ENCODE measurements at regions not wholly inside any gene's neighbourhood (a gene's known extent, or its start where the extent isn't known, plus 50 kb on each side); places are given as distances from the start of the nearest gene placed in this dataset.

DNA sequence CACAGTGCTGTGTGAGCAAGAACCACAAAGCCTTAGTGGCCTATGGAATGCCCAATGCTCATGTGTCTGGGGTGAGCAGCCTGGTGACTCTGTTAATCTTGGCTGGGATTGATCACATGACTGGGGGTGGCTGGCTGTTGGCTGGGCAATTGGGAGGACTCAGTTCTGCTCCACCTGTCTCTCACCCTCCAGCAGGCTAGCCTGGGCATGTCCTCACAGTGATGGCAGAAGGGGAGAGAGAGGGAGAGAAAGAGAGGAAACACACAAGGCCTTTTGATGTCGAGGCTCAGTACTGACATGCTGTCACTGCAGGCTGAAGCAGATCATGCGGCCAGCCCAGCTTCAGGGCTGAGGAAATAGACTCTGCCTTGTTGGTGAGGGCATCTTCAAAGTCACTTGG lies 136.8 kb downstream of the TBX5 start:
- no peak for DNase-seq (ENCODE audit: low spot score)
- H3K9me2 ChIP-seq (ENCODE audit: insufficient read depth, low read length) = no peaks in the 10 kb centered on the region
- ChIA-PET POLR2A (no interaction called here), CTCF (ENCODE audit: unreplicated experiment) (no interaction called here)
- no peak overlapping the region for H3K27ac ChIP-seq (ENCODE audit: low read depth, low read length, poor library complexity, severe bottlenecking)
- no peaks in the 10 kb centered on the region for H3K36me3 ChIP-seq (ENCODE audit: insufficient read depth, low read length)
- no peaks in the 10 kb centered on the region for H3K4me1 ChIP-seq (ENCODE audit: insufficient read depth, low read length, poor library complexity, severe bottlenecking)
- TF ChIP-seq, protein P1, sequence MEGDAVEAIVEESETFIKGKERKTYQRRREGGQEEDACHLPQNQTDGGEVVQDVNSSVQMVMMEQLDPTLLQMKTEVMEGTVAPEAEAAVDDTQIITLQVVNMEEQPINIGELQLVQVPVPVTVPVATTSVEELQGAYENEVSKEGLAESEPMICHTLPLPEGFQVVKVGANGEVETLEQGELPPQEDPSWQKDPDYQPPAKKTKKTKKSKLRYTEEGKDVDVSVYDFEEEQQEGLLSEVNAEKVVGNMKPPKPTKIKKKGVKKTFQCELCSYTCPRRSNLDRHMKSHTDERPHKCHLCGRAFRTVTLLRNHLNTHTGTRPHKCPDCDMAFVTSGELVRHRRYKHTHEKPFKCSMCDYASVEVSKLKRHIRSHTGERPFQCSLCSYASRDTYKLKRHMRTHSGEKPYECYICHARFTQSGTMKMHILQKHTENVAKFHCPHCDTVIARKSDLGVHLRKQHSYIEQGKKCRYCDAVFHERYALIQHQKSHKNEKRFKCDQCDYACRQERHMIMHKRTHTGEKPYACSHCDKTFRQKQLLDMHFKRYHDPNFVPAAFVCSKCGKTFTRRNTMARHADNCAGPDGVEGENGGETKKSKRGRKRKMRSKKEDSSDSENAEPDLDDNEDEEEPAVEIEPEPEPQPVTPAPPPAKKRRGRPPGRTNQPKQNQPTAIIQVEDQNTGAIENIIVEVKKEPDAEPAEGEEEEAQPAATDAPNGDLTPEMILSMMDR (conservative IDR thresholded peaks at IDR 0.05; ENCODE audit: low read length) = no peak
- no peak for TF ChIP-seq EZH2phosphoT487 (IDR thresholded peaks at IDR 0.05; ENCODE audit: borderline replicate concordance, low read depth, low read length)
- H3K79me2 ChIP-seq (ENCODE audit: insufficient read depth, low read depth, low read length) = no peaks in the 10 kb centered on the region
- no peaks in the 10 kb centered on the region for H4K20me1 ChIP-seq (ENCODE audit: insufficient read depth, low read length)
- H3K9me3 ChIP-seq (ENCODE audit: low read length) = no peaks in the 10 kb centered on the region
- no peak overlapping the region for H3K4me2 ChIP-seq (ENCODE audit: low read length)
- no TSS peak for BruUV-seq (replicated peaks)
- intact Hi-C loops (cut with micrococcal nuclease; ENCODE audit: unreplicated experiment) = no loop called here
- no peak overlapping the region for H3K4me3 ChIP-seq (ENCODE audit: low read depth, low read length, poor library complexity, severe bottlenecking)
- H2AFZ ChIP-seq (ENCODE audit: low read length) = no peak overlapping the region

DNA sequence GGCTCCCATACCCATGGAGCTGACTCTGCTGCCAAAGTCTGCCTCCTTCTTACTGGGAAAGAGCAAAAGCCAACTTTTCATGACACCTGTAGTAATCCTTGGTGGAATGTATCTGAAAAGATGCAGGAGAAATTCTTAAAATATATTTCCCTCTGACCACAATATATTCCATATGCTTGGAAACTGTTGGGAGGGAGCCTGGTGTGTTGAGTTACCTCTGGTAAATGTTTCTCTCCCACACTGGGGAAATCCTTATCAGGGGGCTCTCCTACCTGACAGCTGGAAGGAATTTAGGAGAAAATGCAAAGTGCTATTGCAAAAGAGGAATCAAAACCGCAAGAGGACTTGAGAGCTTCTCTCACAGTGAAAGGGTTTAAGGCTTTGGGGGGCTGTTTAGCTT lies 139.4 kb downstream of the TBX5 start:
- Histone ChIP-seq H3K9me3 (ENCODE audit: low read length) (no peaks in the 10 kb centered on the region), H3K4me2 (ENCODE audit: low read length) (no peak overlapping the region), H2AFZ (ENCODE audit: low read length) (no peak overlapping the region), H3K79me2 (ENCODE audit: insufficient read depth, low read depth, low read length) (no peaks in the 10 kb centered on the region), H3K4me3 (ENCODE audit: low read depth, low read length, poor library complexity, severe bottlenecking) (no peak overlapping the region), H3K9me2 (ENCODE audit: insufficient read depth, low read length) (no peaks in the 10 kb centered on the region), H3K36me3 (ENCODE audit: insufficient read depth, low read length) (no peaks in the 10 kb centered on the region), H3K4me1 (ENCODE audit: insufficient read depth, low read length, poor library complexity, severe bottlenecking) (no peaks in the 10 kb centered on the region), H3K27ac (ENCODE audit: low read depth, low read length, poor library complexity, severe bottlenecking) (no peak overlapping the region), H4K20me1 (ENCODE audit: insufficient read depth, low read length) (no peaks in the 10 kb centered on the region)
- ChIA-PET CTCF (ENCODE audit: unreplicated experiment) (no interaction called here), POLR2A (no interaction called here)
- BruUV-seq (replicated peaks) = no TSS peak
- TF ChIP-seq EZH2phosphoT487 (IDR thresholded peaks at IDR 0.05; ENCODE audit: borderline replicate concordance, low read depth, low read length) = no peak
- TF ChIP-seq, protein P1 (conservative IDR thresholded peaks at IDR 0.05; ENCODE audit: low read length) = no peak
- intact Hi-C loops (cut with micrococcal nuclease; ENCODE audit: unreplicated experiment) = no loop called here
- no peak for DNase-seq (ENCODE audit: low spot score)

DNA sequence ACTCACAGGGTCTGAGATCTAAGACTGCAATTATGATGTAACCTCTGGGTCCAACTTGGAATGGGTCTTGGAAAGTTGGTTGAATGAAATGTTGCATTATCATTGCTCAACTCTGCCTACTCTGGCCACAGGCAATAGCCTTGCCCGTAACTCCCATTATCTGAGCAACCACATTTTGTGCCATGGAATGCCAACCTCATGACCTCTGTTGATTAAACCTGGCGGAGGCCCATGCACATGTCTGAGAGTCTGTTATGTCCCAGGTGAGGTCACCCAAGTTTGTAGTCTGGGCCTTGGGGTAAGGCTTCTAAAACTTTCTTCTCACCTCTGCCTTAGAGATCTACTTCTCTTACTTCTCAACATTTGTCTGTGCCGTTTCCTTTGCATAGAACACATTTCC lies 140.9 kb downstream of the TBX5 start:
- POLR2A ChIA-PET = no interaction called here
- H3K9me2 ChIP-seq (ENCODE audit: insufficient read depth, low read length) = no peaks in the 10 kb centered on the region
- H3K4me3 ChIP-seq (ENCODE audit: low read depth, low read length, poor library complexity, severe bottlenecking) = no peak overlapping the region
- DNase-seq (ENCODE audit: low spot score) = no peak
- no peaks in the 10 kb centered on the region for H3K79me2 ChIP-seq (ENCODE audit: insufficient read depth, low read depth, low read length)
- CTCF ChIA-PET (ENCODE audit: unreplicated experiment) = no interaction called here
- no peak overlapping the region for H3K4me2 ChIP-seq (ENCODE audit: low read length)
- no peak for TF ChIP-seq EZH2phosphoT487 (IDR thresholded peaks at IDR 0.05; ENCODE audit: borderline replicate concordance, low read depth, low read length)
- TF ChIP-seq, protein P1 (conservative IDR thresholded peaks at IDR 0.05; ENCODE audit: low read length) = no peak
- no peaks in the 10 kb centered on the region for H3K4me1 ChIP-seq (ENCODE audit: insufficient read depth, low read length, poor library complexity, severe bottlenecking)
- no peaks in the 10 kb centered on the region for H3K36me3 ChIP-seq (ENCODE audit: insufficient read depth, low read length)
- no peak overlapping the region for H3K27ac ChIP-seq (ENCODE audit: low read depth, low read length, poor library complexity, severe bottlenecking)
- intact Hi-C loops (cut with micrococcal nuclease; ENCODE audit: unreplicated experiment) = no loop called here
- no peaks in the 10 kb centered on the region for H3K9me3 ChIP-seq (ENCODE audit: low read length)
- no peaks in the 10 kb centered on the region for H4K20me1 ChIP-seq (ENCODE audit: insufficient read depth, low read length)
- no peak overlapping the region for H2AFZ ChIP-seq (ENCODE audit: low read length)
- no TSS peak for BruUV-seq (replicated peaks)

All from OCI-LY7 (cell line).